Sigmoid colon (tissue), 4 donors: ENCODE measurements at regions not wholly inside any gene's neighbourhood (a gene's known extent, or its start where the extent isn't known, plus 50 kb on each side); places are given as distances from the start of the nearest gene placed in this dataset.

Experiments
- EP300 ChIP-seq, 4 donors: sonication (generic); formaldehyde crosslinking; IDR thresholded peaks; one replicate each; pipeline ENCODE4 v1.6.1; 2017; ENCODE audit warnings: antibody characterized with exemption in 4 of 4
- POLR2A ChIP-seq, 2 donors: fragments of 450-650 bp; IDR thresholded peaks; one replicate each; pipeline ENCODE4 v1.6.1; 2016; ENCODE audit warnings: antibody characterized with exemption in 2 of 2, mild to moderate bottlenecking in 2 of 2, moderate library complexity in 2 of 2
- POLR2AphosphoS5 ChIP-seq, 4 donors: sonication (generic); formaldehyde crosslinking; IDR thresholded peaks; one replicate each; pipeline ENCODE4 v1.6.1; 2017; ENCODE audit warnings: antibody characterized with exemption in 4 of 4
- TF ChIP-seq, protein P1 (sequence below), 4 experiments: fragments of 450-650 bp in 3 of 4; fragments of 200-600 bp in 1 of 4; IDR thresholded peaks; one replicate each; pipeline ENCODE4 v1.5.1; 2016 to 2019; ENCODE audit warnings: antibody characterized with exemption in 4 of 4, mild to moderate bottlenecking in 3 of 4, moderate library complexity in 2 of 4

GRCh38 chr6:164882236-164882635, 427.2 kb downstream of the C6orf118 start:
- TF ChIP-seq POLR2AphosphoS5 (IDR thresholded peaks at IDR 0.05) (no peak), POLR2A (IDR thresholded peaks at IDR 0.05) (no peak), EP300 (IDR thresholded peaks at IDR 0.05) (no peak)
- TF ChIP-seq, protein P1, sequence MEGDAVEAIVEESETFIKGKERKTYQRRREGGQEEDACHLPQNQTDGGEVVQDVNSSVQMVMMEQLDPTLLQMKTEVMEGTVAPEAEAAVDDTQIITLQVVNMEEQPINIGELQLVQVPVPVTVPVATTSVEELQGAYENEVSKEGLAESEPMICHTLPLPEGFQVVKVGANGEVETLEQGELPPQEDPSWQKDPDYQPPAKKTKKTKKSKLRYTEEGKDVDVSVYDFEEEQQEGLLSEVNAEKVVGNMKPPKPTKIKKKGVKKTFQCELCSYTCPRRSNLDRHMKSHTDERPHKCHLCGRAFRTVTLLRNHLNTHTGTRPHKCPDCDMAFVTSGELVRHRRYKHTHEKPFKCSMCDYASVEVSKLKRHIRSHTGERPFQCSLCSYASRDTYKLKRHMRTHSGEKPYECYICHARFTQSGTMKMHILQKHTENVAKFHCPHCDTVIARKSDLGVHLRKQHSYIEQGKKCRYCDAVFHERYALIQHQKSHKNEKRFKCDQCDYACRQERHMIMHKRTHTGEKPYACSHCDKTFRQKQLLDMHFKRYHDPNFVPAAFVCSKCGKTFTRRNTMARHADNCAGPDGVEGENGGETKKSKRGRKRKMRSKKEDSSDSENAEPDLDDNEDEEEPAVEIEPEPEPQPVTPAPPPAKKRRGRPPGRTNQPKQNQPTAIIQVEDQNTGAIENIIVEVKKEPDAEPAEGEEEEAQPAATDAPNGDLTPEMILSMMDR (IDR thresholded peaks at IDR 0.05): no peak
